ENCODE measurements at regions not wholly inside any gene's neighbourhood (a gene's known extent, or its start where the extent isn't known, plus 50 kb on each side); places are given as distances from the start of the nearest gene placed in this dataset.

DNA sequence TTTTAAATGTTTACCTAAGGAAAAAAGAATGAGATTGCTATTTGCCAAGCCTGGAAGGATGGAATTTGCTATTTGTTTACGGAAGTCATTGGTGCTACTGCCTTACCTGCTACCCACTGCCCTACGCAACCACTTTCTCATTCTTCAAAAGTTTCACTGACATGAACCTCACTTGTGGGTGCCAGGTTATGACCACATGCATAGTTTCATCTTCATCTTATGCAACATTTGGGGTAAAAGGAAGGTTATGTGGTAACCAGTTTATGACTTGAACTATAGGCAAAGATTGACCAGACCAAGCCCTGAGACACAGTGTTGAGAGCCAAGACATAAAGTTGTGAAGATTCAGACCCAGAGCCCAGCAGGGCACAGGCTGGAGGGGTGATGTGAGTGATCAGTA, 142.5 kb downstream of the LACC1 start:
- Mint-ChIP-seq H3K4me1 (peaks cover 10% of the 10 kb centered on the region), H3K4me3 (no peak overlapping the region), H3K27me3 (peaks cover 8% of the 10 kb centered on the region), H3K36me3 (no peaks in the 10 kb centered on the region), H3K27ac (no peak overlapping the region), H3K9me3 (no peaks in the 10 kb centered on the region)
- no peak for DNase-seq
- CTCF ChIA-PET = no interaction called here

DNA sequence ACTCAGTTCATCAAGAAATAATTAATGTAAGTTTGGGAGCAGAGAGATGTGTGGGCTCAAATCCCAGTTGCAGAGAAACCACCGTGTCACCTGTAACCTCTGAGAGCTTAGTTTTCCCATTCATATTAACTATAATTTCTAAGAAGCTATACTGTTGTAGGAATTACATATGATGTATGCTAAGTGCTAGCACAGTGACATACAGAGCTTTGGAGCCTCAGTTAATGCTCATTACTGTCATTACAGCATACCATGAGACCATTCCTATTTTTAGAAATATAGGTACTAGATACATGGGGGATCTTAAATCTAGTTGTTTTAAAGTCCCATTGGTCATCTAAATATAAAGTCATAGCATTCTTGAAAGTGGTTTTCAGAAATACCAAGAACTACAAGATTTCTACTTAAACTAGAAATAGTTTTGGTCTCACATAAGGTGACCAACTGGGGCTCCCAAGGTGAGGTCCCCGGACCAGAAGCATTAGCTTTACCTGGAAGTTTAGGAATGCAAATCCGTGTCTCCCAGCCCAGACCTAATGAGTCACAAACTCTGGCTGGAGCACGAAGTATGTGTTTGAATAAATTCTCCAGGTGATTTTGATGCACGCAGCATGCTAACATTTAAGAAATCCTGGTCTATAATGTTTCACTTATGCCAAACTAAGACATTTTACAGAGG, 144.6 kb downstream of the LACC1 start:
- Mint-ChIP-seq H3K27ac (no peak overlapping the region), H3K27me3 (peaks cover 12% of the 10 kb centered on the region), H3K36me3 (no peaks in the 10 kb centered on the region), H3K9me3 (no peaks in the 10 kb centered on the region), H3K4me1 (no peaks in the 10 kb centered on the region), H3K4me3 (no peak overlapping the region)
- no peak for DNase-seq
- CTCF ChIA-PET = interaction anchor here (0.6 to 0.9 kb wide), 4 partner anchors 10 to 116 kb away, joined by 3 to 4 read pairs (median 3); no protein-coding TSS in a partner anchor

DNA sequence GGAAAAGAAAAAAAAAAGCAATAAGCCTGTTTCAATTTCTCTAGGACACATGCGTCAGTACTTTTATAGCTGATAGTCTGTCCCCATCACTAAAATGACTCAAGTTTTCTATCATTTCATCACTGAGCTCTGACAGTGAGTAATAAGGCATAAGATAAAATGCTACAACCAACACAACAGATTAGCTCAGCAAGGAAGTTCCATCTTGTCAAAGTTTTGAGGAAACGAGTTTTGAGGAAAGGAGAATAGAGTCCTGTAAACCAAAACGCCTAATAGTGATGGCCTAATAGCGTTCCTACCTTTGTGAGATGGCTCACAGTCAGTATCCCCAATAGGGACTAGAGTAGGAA, 145.1 kb downstream of the LACC1 start:
- DNase-seq = no peak
- no peaks in the 10 kb centered on the region for H3K36me3 Mint-ChIP-seq
- CTCF ChIA-PET = interaction anchor here (0.6 to 0.9 kb wide), 4 partner anchors 10 to 116 kb away, joined by 3 to 4 read pairs (median 3); no protein-coding TSS in a partner anchor
- H3K27ac Mint-ChIP-seq = no peak overlapping the region
- H3K27me3 Mint-ChIP-seq = peaks cover 12% of the 10 kb centered on the region
- no peaks in the 10 kb centered on the region for H3K4me1 Mint-ChIP-seq
- no peak overlapping the region for H3K4me3 Mint-ChIP-seq
- H3K9me3 Mint-ChIP-seq = no peaks in the 10 kb centered on the region

GRCh38 chr13:44026194-44026593, 146.5 kb downstream of the LACC1 start:
- peaks cover 19% of the 10 kb centered on the region for H3K27me3 Mint-ChIP-seq
- H3K27ac Mint-ChIP-seq = no peak overlapping the region
- no peak for DNase-seq
- no peaks in the 10 kb centered on the region for H3K36me3 Mint-ChIP-seq
- CTCF ChIA-PET = no interaction called here
- H3K4me1 Mint-ChIP-seq = no peaks in the 10 kb centered on the region
- no peak overlapping the region for H3K4me3 Mint-ChIP-seq
- H3K9me3 Mint-ChIP-seq = no peaks in the 10 kb centered on the region

- DNase-seq = no peak
- H3K27ac Mint-ChIP-seq = no peak overlapping the region
- H3K27me3 Mint-ChIP-seq = peaks cover 10% of the 10 kb centered on the region
- H3K4me1 Mint-ChIP-seq = no peaks in the 10 kb centered on the region
- CTCF ChIA-PET = no interaction called here
- no peak overlapping the region for H3K4me3 Mint-ChIP-seq
- no peaks in the 10 kb centered on the region for H3K36me3 Mint-ChIP-seq
- no peaks in the 10 kb centered on the region for H3K9me3 Mint-ChIP-seq
Measured at GRCh38 chr13:44028734-44029133, 149.0 kb downstream of the LACC1 start.

GRCh38 chr13:44030615-44031014, 150.9 kb downstream of the LACC1 start:
- no peak for DNase-seq
- H3K27me3 Mint-ChIP-seq = peaks cover 10% of the 10 kb centered on the region
- H3K27ac Mint-ChIP-seq = no peak overlapping the region

GRCh38 chr13:44031555-44031954, 151.9 kb downstream of the LACC1 start:
- Mint-ChIP-seq H3K4me1 (no peaks in the 10 kb centered on the region), H3K27me3 (peaks cover 10% of the 10 kb centered on the region), H3K9me3 (no peaks in the 10 kb centered on the region), H3K27ac (no peak overlapping the region), H3K4me3 (no peak overlapping the region), H3K36me3 (no peaks in the 10 kb centered on the region)
- DNase-seq = no peak
- CTCF ChIA-PET = no interaction called here

More at GRCh38 chr13:44030615-44031014, 150.9 kb downstream of the LACC1 start:
- Mint-ChIP-seq H3K4me3 (no peak overlapping the region), H3K36me3 (no peaks in the 10 kb centered on the region), H3K9me3 (no peaks in the 10 kb centered on the region), H3K4me1 (no peaks in the 10 kb centered on the region)
- CTCF ChIA-PET = no interaction called here

DNA sequence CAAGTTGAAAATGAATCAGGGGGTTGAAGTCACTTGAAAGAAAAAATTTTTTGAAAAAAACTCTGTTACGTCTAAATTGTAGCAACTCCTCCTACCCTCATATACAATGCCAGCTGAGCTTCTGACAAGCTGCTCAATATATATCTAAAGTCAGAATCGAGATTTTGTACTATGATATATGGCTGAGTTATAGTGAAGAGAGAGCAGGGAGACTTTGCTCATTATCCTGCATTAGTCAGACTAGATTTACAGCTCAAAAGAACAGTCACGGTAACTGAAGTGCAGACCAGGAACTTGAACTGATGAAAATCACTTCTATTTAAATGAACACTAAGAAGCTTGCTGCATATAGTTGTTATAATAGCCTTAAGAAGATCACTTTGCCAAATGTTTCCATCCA, 153.1 kb downstream of the LACC1 start:
- CTCF ChIA-PET = no interaction called here
- no peak overlapping the region for H3K4me3 Mint-ChIP-seq
- no peak overlapping the region for H3K27ac Mint-ChIP-seq
- H3K27me3 Mint-ChIP-seq = peaks cover 10% of the 10 kb centered on the region
- DNase-seq = no peak
- H3K9me3 Mint-ChIP-seq = no peaks in the 10 kb centered on the region
- no peaks in the 10 kb centered on the region for H3K36me3 Mint-ChIP-seq
- H3K4me1 Mint-ChIP-seq = no peaks in the 10 kb centered on the region

GRCh38 chr13:44035400-44035799, 155.7 kb downstream of the LACC1 start:
- no peak overlapping the region for H3K4me3 Mint-ChIP-seq
- no peak for DNase-seq
- H3K9me3 Mint-ChIP-seq = no peaks in the 10 kb centered on the region
- no peak overlapping the region for H3K27ac Mint-ChIP-seq
- no peaks in the 10 kb centered on the region for H3K36me3 Mint-ChIP-seq
- CTCF ChIA-PET = no interaction called here
- no peaks in the 10 kb centered on the region for H3K4me1 Mint-ChIP-seq
- H3K27me3 Mint-ChIP-seq = peaks cover 6% of the 10 kb centered on the region

- H3K27ac Mint-ChIP-seq = no peak overlapping the region
- no peak for DNase-seq
Measured at GRCh38 chr13:44040070-44040817, 160.5 kb downstream of the LACC1 start.

DNA sequence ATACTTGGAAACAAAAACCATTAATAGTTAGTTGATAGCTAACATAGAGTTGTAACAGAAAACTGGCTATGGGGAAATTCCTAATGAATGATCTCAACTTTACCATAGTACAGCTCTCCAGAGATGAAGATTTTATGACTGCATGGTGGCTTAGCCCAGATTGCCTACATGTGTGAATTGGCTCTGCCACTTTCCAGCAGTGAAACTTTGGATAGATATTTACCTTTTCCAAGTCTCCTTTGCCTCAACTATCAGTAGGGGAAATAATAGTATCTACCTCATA, 161.1 kb downstream of the LACC1 start:
- H3K27ac Mint-ChIP-seq = no peak overlapping the region
- H3K27me3 Mint-ChIP-seq = no peaks in the 10 kb centered on the region
- no peaks in the 10 kb centered on the region for H3K4me1 Mint-ChIP-seq
- H3K9me3 Mint-ChIP-seq = no peaks in the 10 kb centered on the region
- H3K36me3 Mint-ChIP-seq = no peaks in the 10 kb centered on the region
- CTCF ChIA-PET = no interaction called here
- no peak for DNase-seq
- no peak overlapping the region for H3K4me3 Mint-ChIP-seq

More at GRCh38 chr13:44040070-44040817, 160.5 kb downstream of the LACC1 start:
- H3K9me3 Mint-ChIP-seq = no peaks in the 10 kb centered on the region
- no peaks in the 10 kb centered on the region for H3K27me3 Mint-ChIP-seq
- CTCF ChIA-PET = no interaction called here
- H3K4me3 Mint-ChIP-seq = no peak overlapping the region
- H3K36me3 Mint-ChIP-seq = no peaks in the 10 kb centered on the region
- H3K4me1 Mint-ChIP-seq = no peaks in the 10 kb centered on the region

DNA sequence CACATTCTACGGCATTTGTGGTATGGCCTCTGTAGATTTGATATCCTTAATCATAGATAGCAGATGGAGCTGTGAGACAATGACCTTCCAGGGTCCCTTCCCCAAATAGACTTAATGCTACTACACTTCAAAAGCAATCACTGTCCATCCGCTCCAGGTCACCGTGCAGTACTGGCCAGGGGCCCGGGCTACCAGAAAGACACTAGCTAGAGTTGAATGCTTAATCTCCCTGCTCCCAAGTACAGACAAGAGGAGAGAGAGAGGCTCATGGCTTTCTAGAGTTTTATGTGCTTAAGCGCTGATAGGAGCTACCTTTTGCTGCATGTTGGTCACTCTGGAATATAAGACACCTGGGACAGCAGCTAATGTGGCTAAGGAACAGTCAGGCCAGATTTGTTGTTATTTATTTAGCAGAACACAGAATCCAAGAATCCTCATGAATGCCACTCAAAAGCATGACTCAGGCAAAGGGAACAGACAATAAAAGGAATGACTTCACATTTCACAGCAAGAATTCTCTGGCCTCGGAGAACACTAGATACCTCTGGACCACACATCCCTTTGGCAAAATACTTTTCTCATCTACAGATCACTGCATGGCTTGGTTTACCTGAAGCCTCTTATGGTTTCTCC, 165.0 kb downstream of the LACC1 start:
- H3K27ac Mint-ChIP-seq = no peak overlapping the region

DNA sequence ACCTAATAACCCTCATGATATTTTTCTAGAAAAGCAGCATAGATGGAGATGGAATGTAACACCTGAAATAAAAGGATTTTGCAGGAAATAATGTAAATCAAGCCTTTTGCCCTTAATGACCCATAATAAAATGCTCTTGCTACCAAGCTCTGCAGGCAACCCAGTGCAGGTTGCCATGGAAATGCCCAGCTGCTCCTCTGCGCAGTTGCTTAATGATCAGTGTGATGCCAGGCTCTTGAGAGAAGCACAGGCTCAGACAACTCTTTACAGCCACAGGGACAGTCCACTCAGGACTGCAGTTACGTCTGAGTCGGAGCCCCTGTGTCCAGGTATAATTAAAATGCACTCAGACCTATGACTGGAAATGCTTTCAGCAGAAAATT, 165.5 kb downstream of the LACC1 start:
- H3K36me3 Mint-ChIP-seq = no peaks in the 10 kb centered on the region
- no peak for DNase-seq
- H3K27me3 Mint-ChIP-seq = peaks cover 6% of the 10 kb centered on the region
- CTCF ChIA-PET = no interaction called here
- no peak overlapping the region for H3K27ac Mint-ChIP-seq
- H3K4me1 Mint-ChIP-seq = no peaks in the 10 kb centered on the region
- H3K4me3 Mint-ChIP-seq = no peak overlapping the region
- no peaks in the 10 kb centered on the region for H3K9me3 Mint-ChIP-seq

More for the DNA sequence above, 165.0 kb downstream of the LACC1 start:
- no peak for DNase-seq
- Mint-ChIP-seq H3K27me3 (peaks cover 6% of the 10 kb centered on the region), H3K9me3 (no peaks in the 10 kb centered on the region), H3K36me3 (no peaks in the 10 kb centered on the region), H3K4me1 (no peaks in the 10 kb centered on the region), H3K4me3 (no peak overlapping the region)
- CTCF ChIA-PET = no interaction called here

GRCh38 chr13:44046428-44046827, 166.7 kb downstream of the LACC1 start:
- H3K9me3 Mint-ChIP-seq = no peaks in the 10 kb centered on the region
- H3K4me1 Mint-ChIP-seq = no peaks in the 10 kb centered on the region
- H3K4me3 Mint-ChIP-seq = no peak overlapping the region
- no peaks in the 10 kb centered on the region for H3K36me3 Mint-ChIP-seq
- no peak overlapping the region for H3K27ac Mint-ChIP-seq
- peaks cover 6% of the 10 kb centered on the region for H3K27me3 Mint-ChIP-seq
- CTCF ChIA-PET = interaction anchor here (1.2 kb wide), 1 partner anchor 396 kb away, joined by 3 read pairs; no protein-coding TSS in a partner anchor
- DNase-seq = no peak

DNA sequence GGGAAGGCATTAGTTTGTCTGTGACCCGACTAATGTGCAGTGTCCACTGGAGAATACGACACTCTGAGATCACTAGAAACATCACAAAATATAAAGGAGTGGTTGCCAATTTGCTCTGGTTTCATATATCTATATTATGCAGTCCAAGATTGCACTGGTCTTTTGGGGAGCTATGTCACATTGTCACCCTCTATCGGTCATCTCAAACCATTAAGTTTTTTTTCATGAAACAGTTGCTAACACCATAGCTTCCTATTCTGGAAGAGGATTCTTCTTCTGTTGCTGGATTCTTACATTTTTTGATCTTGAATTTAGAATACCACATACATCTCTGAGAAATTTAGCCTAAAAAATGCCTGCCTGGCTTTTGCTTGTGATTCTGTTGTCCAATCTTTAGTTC, 168.6 kb downstream of the LACC1 start:
- CTCF ChIA-PET = interaction anchor here (0.6 to 0.7 kb wide), 2 partner anchors 389 to 395 kb away, joined by 3 read pairs; no protein-coding TSS in a partner anchor
- Mint-ChIP-seq H3K4me3 (no peak overlapping the region), H3K4me1 (no peaks in the 10 kb centered on the region), H3K9me3 (no peaks in the 10 kb centered on the region), H3K27me3 (peaks cover 6% of the 10 kb centered on the region), H3K27ac (no peak overlapping the region), H3K36me3 (no peaks in the 10 kb centered on the region)
- no peak for DNase-seq

All from activated naive CD4-positive, alpha-beta T cell treated with anti-CD3 and anti-CD28 coated beads, Interleukin-2, amount 10 ng/mL, durations not matched to agents 7 days and 5 days (primary cell).